ENCODE measurements at regions not wholly inside any gene's neighbourhood (a gene's known extent, or its start where the extent isn't known, plus 50 kb on each side); places are given as distances from the start of the nearest gene placed in this dataset.

- intact Hi-C loops (cut with DNase I) = no loop called here
- TF ChIP-seq CTCF (IDR thresholded peaks at IDR 0.05) = no peak
- no peak for TF ChIP-seq EP300 (IDR thresholded peaks at IDR 0.05)
- TF ChIP-seq POLR2AphosphoS5 (IDR thresholded peaks at IDR 0.05) = no peak
- TF ChIP-seq POLR2A (IDR thresholded peaks at IDR 0.05) = no peak
- H3K4me1 ChIP-seq = no peaks in the 10 kb centered on the region
These were observed 95.1 kb upstream of the BCAR3 start for GRCh38 chr1:93776728-93777127.

GRCh38 chr1:93775224-93775623 is 93.6 kb upstream of the BCAR3 start:
- Histone ChIP-seq H3K27ac (no peak overlapping the region), H3K36me3 (no peaks in the 10 kb centered on the region), H3K4me3 (no peak overlapping the region), H3K4me1 (no peaks in the 10 kb centered on the region), H3K9me3 (no peaks in the 10 kb centered on the region), H3K27me3 (no peaks in the 10 kb centered on the region)
- TF ChIP-seq EP300 (IDR thresholded peaks at IDR 0.05) (no peak), POLR2A (IDR thresholded peaks at IDR 0.05) (no peak), POLR2AphosphoS5 (IDR thresholded peaks at IDR 0.05) (no peak), CTCF (IDR thresholded peaks at IDR 0.05) (no peak)
- DNase-seq = no peak
- 94% methylated on average over 6 of the region's 6 CpGs for WGBS, 2 donors
- intact Hi-C loops (cut with DNase I) = no loop called here

More at GRCh38 chr1:93776728-93777127, 95.1 kb upstream of the BCAR3 start:
- DNase-seq = no peak
- no peaks in the 10 kb centered on the region for H3K27me3 ChIP-seq
- H3K9me3 ChIP-seq = no peaks in the 10 kb centered on the region
- WGBS, 2 donors = 81 to 90% methylated on average over 3 of the region's 3 CpGs
- no peaks in the 10 kb centered on the region for H3K36me3 ChIP-seq
- H3K4me3 ChIP-seq = no peak overlapping the region
- no peak overlapping the region for H3K27ac ChIP-seq

- no peak overlapping the region for H3K4me3 ChIP-seq
- TF ChIP-seq EP300 (IDR thresholded peaks at IDR 0.05) (no peak), CTCF (IDR thresholded peaks at IDR 0.05) (no peak), POLR2AphosphoS5 (IDR thresholded peaks at IDR 0.05) (no peak), POLR2A (IDR thresholded peaks at IDR 0.05) (no peak)
- no peak overlapping the region for H3K27ac ChIP-seq
- intact Hi-C loops (cut with DNase I) = no loop called here
- H3K9me3 ChIP-seq = no peaks in the 10 kb centered on the region
- no peaks in the 10 kb centered on the region for H3K4me1 ChIP-seq
- H3K36me3 ChIP-seq = no peaks in the 10 kb centered on the region
- no peak for DNase-seq
- H3K27me3 ChIP-seq = no peaks in the 10 kb centered on the region
These were observed 93.1 kb upstream of the BCAR3 start for GRCh38 chr1:93774707-93775106.

GRCh38 chr1:93773049-93773838 is 91.6 kb upstream of the BCAR3 start:
- Histone ChIP-seq H3K27ac (no peak overlapping the region), H3K36me3 (no peaks in the 10 kb centered on the region), H3K27me3 (no peaks in the 10 kb centered on the region), H3K4me3 (no peak overlapping the region), H3K9me3 (no peaks in the 10 kb centered on the region), H3K4me1 (peaks cover 0 to 12% (median 8%) of the 10 kb centered on the region in 4 donors)
- TF ChIP-seq CTCF (IDR thresholded peaks at IDR 0.05) (no peak), POLR2AphosphoS5 (IDR thresholded peaks at IDR 0.05) (no peak), EP300 (IDR thresholded peaks at IDR 0.05) (no peak), POLR2A (IDR thresholded peaks at IDR 0.05) (no peak)
- intact Hi-C loops (cut with DNase I) = no loop called here
- WGBS, 2 donors = 92 to 98% methylated on average over 2 of the region's 2 CpGs
- DNase-seq = no peak

- Histone ChIP-seq H3K4me1 (peaks cover 0 to 13% (median 8%) of the 10 kb centered on the region in 4 donors), H3K9me3 (no peaks in the 10 kb centered on the region), H3K36me3 (no peaks in the 10 kb centered on the region), H3K27ac (no peak overlapping the region), H3K4me3 (no peak overlapping the region), H3K27me3 (no peaks in the 10 kb centered on the region)
- 51 to 67% methylated on average over 2 of the region's 2 CpGs for WGBS, 2 donors
- intact Hi-C loops (cut with DNase I) = no loop called here
- no peak for DNase-seq
- no peak for TF ChIP-seq CTCF (IDR thresholded peaks at IDR 0.05)
- TF ChIP-seq POLR2A (IDR thresholded peaks at IDR 0.05) = no peak
- no peak for TF ChIP-seq EP300 (IDR thresholded peaks at IDR 0.05)
- no peak for TF ChIP-seq POLR2AphosphoS5 (IDR thresholded peaks at IDR 0.05)
These were observed 90.2 kb upstream of the BCAR3 start for GRCh38 chr1:93771843-93772242.

Data from sigmoid colon (tissue), 6 donors.